Neural crest cell (in vitro differentiated cells): ENCODE measurements at regions not wholly inside any gene's neighbourhood (a gene's known extent, or its start where the extent isn't known, plus 50 kb on each side); places are given as distances from the start of the nearest gene placed in this dataset.

Experiments
- DNase-seq: peaks from one replicate; pipeline ENCODE4 v3.0.0; 2021; ENCODE audit warnings: low read depth, mixed read lengths, low spot score
- H3K27ac Mint-ChIP-seq: one replicate; pipeline ENCODE4 v1.8.0; 2021; ENCODE audit warnings: mild to moderate bottlenecking, mixed read lengths; ENCODE audit not compliant: unreplicated experiment
- H3K27me3 Mint-ChIP-seq: 2 replicates; pipeline ENCODE4 v1.8.0; 2021; ENCODE audit warnings: low read depth, mild to moderate bottlenecking, mixed read lengths
- H3K36me3 Mint-ChIP-seq: 2 replicates; pipeline ENCODE4 v1.8.0; 2021; ENCODE audit warnings: low read depth, mild to moderate bottlenecking, mixed read lengths
- H3K4me1 Mint-ChIP-seq: 2 replicates; pipeline ENCODE4 v1.8.0; 2021; ENCODE audit warnings: mixed read lengths
- H3K4me3 Mint-ChIP-seq: one replicate; pipeline ENCODE4 v1.8.0; 2021; ENCODE audit warnings: mild to moderate bottlenecking, mixed read lengths
- H3K9me3 Mint-ChIP-seq: 2 replicates; pipeline ENCODE4 v1.8.0; 2021; ENCODE audit warnings: mixed read lengths
- CTCF ChIP-seq: fragments of 200-600 bp; sonication (generic); conservative IDR thresholded peaks from 2 replicates; pipeline ENCODE4 v1.5.0; 2021; ENCODE audit warnings: antibody characterized with exemption, mild to moderate bottlenecking

DNA sequence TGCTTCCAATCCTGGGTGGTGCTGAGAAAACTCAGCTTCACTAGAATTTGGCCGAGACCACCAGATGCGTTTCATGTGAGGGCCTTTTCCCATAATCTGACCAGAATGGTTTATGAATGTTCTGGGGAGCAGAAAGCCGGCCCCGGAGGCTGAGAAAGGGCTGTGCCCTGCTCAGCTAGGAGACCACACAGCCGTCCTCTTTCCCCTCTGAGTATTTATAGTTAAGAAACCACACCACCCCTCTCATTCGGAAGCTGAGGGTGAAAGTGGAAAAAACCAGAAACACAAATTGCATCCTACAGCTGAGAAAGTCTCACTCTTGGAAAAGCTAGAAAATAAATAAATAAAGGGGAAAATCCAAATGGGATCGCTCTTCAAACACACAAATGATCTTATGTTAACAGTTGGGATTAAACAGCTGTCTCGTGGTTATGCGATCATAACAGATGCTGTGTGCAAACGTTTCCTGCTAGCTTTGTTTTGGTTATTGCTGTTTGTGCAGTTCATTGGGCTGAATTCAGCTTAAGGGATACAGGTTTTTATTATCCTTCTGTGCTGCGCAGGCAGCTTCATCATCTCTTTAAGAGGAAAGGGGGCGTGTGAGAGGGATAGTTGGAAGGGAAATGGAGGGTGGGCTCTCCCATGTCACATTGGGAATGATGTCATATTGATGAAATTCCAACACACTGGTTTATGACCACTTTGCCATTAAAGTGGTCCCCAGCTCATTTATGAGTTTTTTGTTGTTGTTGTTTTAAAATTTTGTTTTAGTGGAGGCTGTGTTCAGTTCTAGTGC lies 1026.2 kb upstream of the NR2F2 start:
- H3K4me3 Mint-ChIP-seq = no peak overlapping the region
- DNase-seq = no peak
- TF ChIP-seq CTCF = no peak
- peaks cover 16% of the 10 kb centered on the region for H3K4me1 Mint-ChIP-seq
- H3K36me3 Mint-ChIP-seq = peaks cover 7% of the 10 kb centered on the region
- peaks cover 4% of the 10 kb centered on the region for H3K9me3 Mint-ChIP-seq
- no peak overlapping the region for H3K27ac Mint-ChIP-seq
- H3K27me3 Mint-ChIP-seq = no peaks in the 10 kb centered on the region

- Mint-ChIP-seq H3K4me3 (no peak overlapping the region), H3K9me3 (peaks cover 4% of the 10 kb centered on the region), H3K36me3 (peaks cover 7% of the 10 kb centered on the region), H3K27me3 (no peaks in the 10 kb centered on the region), H3K4me1 (peaks cover 16% of the 10 kb centered on the region), H3K27ac (no peak overlapping the region)
- TF ChIP-seq CTCF = no peak
- no peak for DNase-seq
These were observed 1025.5 kb upstream of the NR2F2 start for GRCh38 chr15:95304947-95305400.

DNA sequence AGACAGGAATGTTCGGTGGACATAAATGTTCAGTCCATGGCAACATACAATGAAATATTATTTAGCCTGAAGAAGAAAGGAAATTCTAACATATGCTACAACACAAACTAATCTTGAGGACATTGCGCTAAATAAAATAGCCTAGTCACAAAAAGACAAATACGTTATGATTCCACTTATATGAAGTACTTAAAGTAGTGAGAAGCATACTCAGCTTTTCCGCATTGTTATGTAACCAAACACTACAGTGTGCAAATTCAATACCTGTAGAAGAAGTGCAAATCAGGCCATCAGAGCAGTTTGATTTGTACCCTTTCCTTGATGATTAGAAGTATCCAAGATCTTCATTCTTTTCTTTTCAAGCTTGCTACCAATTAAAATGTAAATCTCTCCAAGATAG lies 1023.4 kb upstream of the NR2F2 start:
- H3K27me3 Mint-ChIP-seq = no peaks in the 10 kb centered on the region
- H3K4me1 Mint-ChIP-seq = peaks cover 16% of the 10 kb centered on the region
- H3K36me3 Mint-ChIP-seq = peaks cover 5% of the 10 kb centered on the region
- H3K4me3 Mint-ChIP-seq = no peak overlapping the region
- H3K27ac Mint-ChIP-seq = no peak overlapping the region
- H3K9me3 Mint-ChIP-seq = no peaks in the 10 kb centered on the region
- no peak for DNase-seq
- TF ChIP-seq CTCF = no peak

DNA sequence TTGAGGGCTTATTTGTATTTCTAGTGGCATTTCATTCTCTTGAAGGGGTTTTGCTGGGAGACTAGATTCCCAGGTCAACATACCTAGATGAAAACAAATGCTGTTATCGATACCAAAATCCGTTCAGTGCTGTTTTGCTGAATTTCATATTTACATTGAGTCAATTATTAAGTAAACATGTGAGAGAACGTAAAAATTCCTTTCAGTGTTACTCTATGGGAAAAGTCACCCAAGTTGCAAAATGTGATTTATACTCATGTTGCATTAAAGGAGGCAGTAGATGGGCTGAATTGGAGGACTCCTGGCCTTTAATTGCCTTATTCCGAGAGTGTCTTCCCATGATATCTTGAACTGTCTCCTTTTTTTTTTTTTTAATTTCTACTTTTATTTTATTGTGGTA lies 1011.3 kb upstream of the NR2F2 start:
- Mint-ChIP-seq H3K9me3 (peaks cover 20% of the 10 kb centered on the region), H3K27me3 (no peaks in the 10 kb centered on the region), H3K4me1 (peaks cover 3% of the 10 kb centered on the region), H3K27ac (no peak overlapping the region), H3K36me3 (peaks cover 17% of the 10 kb centered on the region), H3K4me3 (no peak overlapping the region)
- no peak for DNase-seq
- TF ChIP-seq CTCF = no peak

DNA sequence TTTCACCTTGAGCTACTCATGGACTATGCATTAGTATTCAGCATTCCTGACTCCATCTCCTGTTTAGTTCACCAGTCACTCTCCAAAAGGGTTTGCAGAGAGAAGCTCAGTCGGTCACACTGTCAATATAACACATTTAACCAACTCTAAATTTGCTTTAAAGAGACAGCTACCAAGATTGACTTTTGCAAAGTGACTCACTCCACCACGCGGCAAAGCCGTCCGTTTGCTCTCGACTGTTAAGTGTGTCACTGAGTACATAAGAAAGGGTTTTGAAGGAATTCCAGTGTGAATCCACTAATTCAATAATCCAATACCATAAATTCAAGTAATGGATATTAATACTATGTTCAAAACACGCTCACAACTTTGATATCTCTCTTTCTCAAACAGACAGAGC lies 1006.7 kb upstream of the NR2F2 start:
- no peak for DNase-seq
- no peak for TF ChIP-seq CTCF
- peaks cover 36% of the 10 kb centered on the region for H3K4me1 Mint-ChIP-seq
- no peak overlapping the region for H3K4me3 Mint-ChIP-seq
- H3K27ac Mint-ChIP-seq = no peak overlapping the region
- peaks cover 6% of the 10 kb centered on the region for H3K27me3 Mint-ChIP-seq
- H3K36me3 Mint-ChIP-seq = peaks cover 5% of the 10 kb centered on the region
- peaks cover 7% of the 10 kb centered on the region for H3K9me3 Mint-ChIP-seq
